ENCODE measurements at regions not wholly inside any gene's neighbourhood (a gene's known extent, or its start where the extent isn't known, plus 50 kb on each side); places are given as distances from the start of the nearest gene placed in this dataset.

DNA sequence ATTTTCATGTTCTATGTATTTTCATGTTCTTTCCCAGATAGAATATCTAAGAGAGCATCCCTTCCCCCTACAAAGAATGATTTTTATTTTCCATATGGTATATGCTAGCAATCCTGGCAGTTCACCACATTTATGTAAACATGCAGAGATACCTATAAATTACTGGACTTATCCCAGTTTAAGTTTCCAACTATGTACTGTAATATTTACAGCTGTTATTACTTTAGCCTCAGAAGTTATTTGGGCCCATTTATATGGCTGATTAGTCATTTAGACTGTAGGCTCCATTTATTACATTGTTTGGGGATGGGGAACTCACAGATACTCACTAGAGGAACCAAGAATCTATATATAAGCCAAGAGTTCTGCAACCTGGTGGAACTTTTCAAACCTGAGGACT lies 84.8 kb upstream of the WARS2 start:
- H3K36me3 ChIP-seq: no peaks in the 10 kb centered on the region
- no peaks in the 10 kb centered on the region for H3K9me3 ChIP-seq
- no peaks in the 10 kb centered on the region for H3K27me3 ChIP-seq
- H3K4me1 ChIP-seq: no peaks in the 10 kb centered on the region
- no peak overlapping the region for H3K27ac ChIP-seq
- DNase-seq: no peak
- TF ChIP-seq POLR2A (IDR thresholded peaks at IDR 0.05): no peak
- TF ChIP-seq, protein P1, sequence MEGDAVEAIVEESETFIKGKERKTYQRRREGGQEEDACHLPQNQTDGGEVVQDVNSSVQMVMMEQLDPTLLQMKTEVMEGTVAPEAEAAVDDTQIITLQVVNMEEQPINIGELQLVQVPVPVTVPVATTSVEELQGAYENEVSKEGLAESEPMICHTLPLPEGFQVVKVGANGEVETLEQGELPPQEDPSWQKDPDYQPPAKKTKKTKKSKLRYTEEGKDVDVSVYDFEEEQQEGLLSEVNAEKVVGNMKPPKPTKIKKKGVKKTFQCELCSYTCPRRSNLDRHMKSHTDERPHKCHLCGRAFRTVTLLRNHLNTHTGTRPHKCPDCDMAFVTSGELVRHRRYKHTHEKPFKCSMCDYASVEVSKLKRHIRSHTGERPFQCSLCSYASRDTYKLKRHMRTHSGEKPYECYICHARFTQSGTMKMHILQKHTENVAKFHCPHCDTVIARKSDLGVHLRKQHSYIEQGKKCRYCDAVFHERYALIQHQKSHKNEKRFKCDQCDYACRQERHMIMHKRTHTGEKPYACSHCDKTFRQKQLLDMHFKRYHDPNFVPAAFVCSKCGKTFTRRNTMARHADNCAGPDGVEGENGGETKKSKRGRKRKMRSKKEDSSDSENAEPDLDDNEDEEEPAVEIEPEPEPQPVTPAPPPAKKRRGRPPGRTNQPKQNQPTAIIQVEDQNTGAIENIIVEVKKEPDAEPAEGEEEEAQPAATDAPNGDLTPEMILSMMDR (IDR thresholded peaks at IDR 0.05): no peak
- H3K4me3 ChIP-seq: no peak overlapping the region
- intact Hi-C loops (cut with DNase I; ENCODE audit: low total_unique reads): no loop called here

DNA sequence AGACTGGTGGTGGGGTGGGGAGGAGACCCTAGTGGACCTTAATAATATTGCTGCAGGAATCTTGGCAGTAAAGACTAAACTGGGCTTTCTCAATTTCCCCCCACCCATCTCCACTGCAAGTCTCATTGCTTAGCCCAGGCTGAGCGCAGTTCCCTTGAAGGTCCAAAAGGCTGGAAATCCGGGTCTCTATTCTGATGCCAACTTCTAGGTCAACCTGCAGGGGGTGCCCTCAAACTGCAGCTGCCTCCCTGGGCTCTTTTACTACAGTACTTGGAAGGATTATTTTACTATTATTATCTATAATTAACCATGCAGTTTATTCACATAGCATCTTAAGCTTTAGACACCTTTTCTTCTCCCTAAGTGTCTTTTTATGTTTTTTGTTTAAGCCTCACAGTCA lies 85.4 kb upstream of the WARS2 start:
- DNase-seq: no peak
- no peaks in the 10 kb centered on the region for H3K9me3 ChIP-seq
- H3K36me3 ChIP-seq: no peaks in the 10 kb centered on the region
- intact Hi-C loops (cut with DNase I; ENCODE audit: low total_unique reads): no loop called here
- H3K4me3 ChIP-seq: no peak overlapping the region
- no peaks in the 10 kb centered on the region for H3K27me3 ChIP-seq
- no peak overlapping the region for H3K27ac ChIP-seq
- TF ChIP-seq, protein P1 (IDR thresholded peaks at IDR 0.05): no peak
- no peak for TF ChIP-seq POLR2A (IDR thresholded peaks at IDR 0.05)
- no peaks in the 10 kb centered on the region for H3K4me1 ChIP-seq

DNA sequence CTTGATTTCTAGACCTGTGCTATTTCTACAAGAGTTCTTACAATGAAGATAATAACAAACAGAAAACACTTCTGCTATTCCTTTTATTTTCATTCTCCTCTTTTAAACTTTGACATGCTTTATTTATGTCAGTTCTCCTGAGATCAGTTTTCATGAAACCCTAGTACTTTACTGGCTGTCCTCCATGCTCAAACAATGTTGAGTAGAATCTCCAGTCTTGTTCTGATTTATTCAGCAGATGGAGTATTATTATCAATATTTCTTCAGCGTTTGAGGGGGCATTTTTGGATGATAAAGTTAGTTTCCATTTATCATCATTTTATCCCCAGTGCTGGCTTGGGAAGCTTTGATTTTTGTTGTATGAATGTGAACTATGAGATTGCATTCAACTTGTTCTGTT lies 85.9 kb upstream of the WARS2 start:
- Histone ChIP-seq H3K27ac (no peak overlapping the region), H3K4me3 (no peak overlapping the region), H3K9me3 (no peaks in the 10 kb centered on the region), H3K36me3 (no peaks in the 10 kb centered on the region), H3K27me3 (no peaks in the 10 kb centered on the region), H3K4me1 (no peaks in the 10 kb centered on the region)
- intact Hi-C loops (cut with DNase I; ENCODE audit: low total_unique reads): no loop called here
- TF ChIP-seq POLR2A (IDR thresholded peaks at IDR 0.05): no peak
- TF ChIP-seq, protein P1 (IDR thresholded peaks at IDR 0.05): no peak
- DNase-seq: no peak

DNA sequence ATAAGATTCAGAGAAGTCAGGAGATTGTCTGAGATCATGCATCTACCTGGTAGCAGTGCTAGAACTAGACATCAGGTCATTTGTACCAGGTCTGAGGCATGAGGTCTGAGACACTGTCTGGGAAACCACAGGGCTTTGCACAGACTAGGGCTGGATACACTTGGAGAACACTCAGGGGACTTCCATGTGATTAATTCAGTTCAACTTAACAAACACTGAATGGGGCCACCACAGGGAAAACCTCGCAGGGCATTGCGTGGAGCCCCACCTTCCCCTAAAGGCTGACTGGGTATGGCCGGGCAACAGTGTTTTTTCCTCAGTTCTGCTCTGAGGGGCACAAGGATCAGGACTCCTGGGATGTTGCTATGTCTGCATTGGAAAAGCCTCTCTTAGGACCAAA lies 86.5 kb upstream of the WARS2 start:
- H3K36me3 ChIP-seq: no peaks in the 10 kb centered on the region
- intact Hi-C loops (cut with DNase I; ENCODE audit: low total_unique reads): no loop called here

DNA sequence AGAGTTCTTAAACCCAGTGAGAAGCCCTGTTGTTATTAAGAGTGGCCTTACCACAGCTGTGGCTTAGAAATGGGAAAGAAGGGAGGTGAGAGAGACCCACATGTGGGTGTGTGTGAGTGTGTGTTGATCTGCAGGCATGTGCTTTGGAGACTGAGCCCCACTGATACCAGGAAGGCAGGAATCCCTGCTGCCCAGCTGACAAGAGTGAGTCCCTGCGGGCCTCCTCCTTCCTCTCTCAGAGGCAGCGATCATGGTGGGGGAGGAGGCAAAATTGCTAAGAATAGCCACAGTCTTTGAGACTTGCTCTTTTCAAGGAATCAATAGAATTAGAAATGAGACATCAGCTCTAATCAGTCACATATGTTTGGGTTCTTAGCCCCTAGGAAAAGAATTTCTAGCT lies 87.0 kb upstream of the WARS2 start:
- Histone ChIP-seq H3K27ac (no peak overlapping the region), H3K36me3 (no peaks in the 10 kb centered on the region), H3K4me1 (no peaks in the 10 kb centered on the region), H3K9me3 (no peaks in the 10 kb centered on the region), H3K4me3 (no peak overlapping the region), H3K27me3 (no peaks in the 10 kb centered on the region)
- no peak for TF ChIP-seq POLR2A (IDR thresholded peaks at IDR 0.05)
- TF ChIP-seq, protein P1 (IDR thresholded peaks at IDR 0.05): no peak
- no peak for DNase-seq
- intact Hi-C loops (cut with DNase I; ENCODE audit: low total_unique reads): no loop called here

More for the DNA sequence above, 86.5 kb upstream of the WARS2 start:
- Histone ChIP-seq H3K4me3 (no peak overlapping the region), H3K27ac (no peak overlapping the region), H3K27me3 (no peaks in the 10 kb centered on the region), H3K4me1 (no peaks in the 10 kb centered on the region), H3K9me3 (no peaks in the 10 kb centered on the region)
- DNase-seq: no peak
- TF ChIP-seq, protein P1 (IDR thresholded peaks at IDR 0.05): no peak
- no peak for TF ChIP-seq POLR2A (IDR thresholded peaks at IDR 0.05)
